ENCODE measurements at regions not wholly inside any gene's neighbourhood (a gene's known extent, or its start where the extent isn't known, plus 50 kb on each side); places are given as distances from the start of the nearest gene placed in this dataset.

GRCh38 chr7:142669074-142669654, 80.1 kb upstream of the PRSS1 start:
- peaks cover 2% of the 10 kb centered on the region for H3K27me3 Mint-ChIP-seq (ENCODE audit: low read depth)
- no peaks in the 10 kb centered on the region for H3K9me3 Mint-ChIP-seq
- peak; percentile 51 for TF ChIP-seq CTCF (IDR thresholded peaks at IDR 0.05; ENCODE audit: unreplicated experiment)
- H3K4me3 Mint-ChIP-seq: no peak overlapping the region
- no peaks in the 10 kb centered on the region for H3K36me3 Mint-ChIP-seq
- no peak overlapping the region for H3K27ac Mint-ChIP-seq
- no peaks in the 10 kb centered on the region for H3K4me1 Mint-ChIP-seq
- DNase-seq (ENCODE audit: low spot score in 2 of 2, unreplicated experiment in 2 of 2): no peak

- Mint-ChIP-seq H3K4me1 (no peaks in the 10 kb centered on the region), H3K27me3 (ENCODE audit: low read depth) (peaks cover 2% of the 10 kb centered on the region), H3K9me3 (no peaks in the 10 kb centered on the region), H3K36me3 (no peaks in the 10 kb centered on the region), H3K4me3 (no peak overlapping the region), H3K27ac (no peak overlapping the region)
- TF ChIP-seq CTCF (IDR thresholded peaks at IDR 0.05; ENCODE audit: unreplicated experiment): no peak
- no peak for DNase-seq (ENCODE audit: low spot score in 2 of 2, unreplicated experiment in 2 of 2)
These were observed 80.8 kb upstream of the PRSS1 start for GRCh38 chr7:142668495-142668894.

GRCh38 chr7:142657376-142657775, 91.9 kb upstream of the PRSS1 start:
- H3K9me3 Mint-ChIP-seq: peaks cover 12% of the 10 kb centered on the region
- H3K27ac Mint-ChIP-seq: no peak overlapping the region
- DNase-seq (ENCODE audit: low spot score in 2 of 2, unreplicated experiment in 2 of 2): no peak
- H3K4me1 Mint-ChIP-seq: peaks cover 8% of the 10 kb centered on the region
- H3K4me3 Mint-ChIP-seq: no peak overlapping the region
- TF ChIP-seq CTCF (IDR thresholded peaks at IDR 0.05; ENCODE audit: unreplicated experiment): no peak
- H3K27me3 Mint-ChIP-seq (ENCODE audit: low read depth): peaks cover 8% of the 10 kb centered on the region
- H3K36me3 Mint-ChIP-seq: no peaks in the 10 kb centered on the region

- H3K4me3 Mint-ChIP-seq: no peak overlapping the region
- TF ChIP-seq CTCF (IDR thresholded peaks at IDR 0.05; ENCODE audit: unreplicated experiment): no peak
- H3K27ac Mint-ChIP-seq: no peak overlapping the region
- no peaks in the 10 kb centered on the region for H3K36me3 Mint-ChIP-seq
- peaks cover 8% of the 10 kb centered on the region for H3K4me1 Mint-ChIP-seq
- peaks cover 14% of the 10 kb centered on the region for H3K9me3 Mint-ChIP-seq
- DNase-seq (ENCODE audit: low spot score in 2 of 2, unreplicated experiment in 2 of 2): no peak
- H3K27me3 Mint-ChIP-seq (ENCODE audit: low read depth): peaks cover 13% of the 10 kb centered on the region
These were observed 94.9 kb upstream of the PRSS1 start for GRCh38 chr7:142654398-142654797.

GRCh38 chr7:142647749-142648148, 101.5 kb upstream of the PRSS1 start:
- H3K36me3 Mint-ChIP-seq: no peaks in the 10 kb centered on the region

More at GRCh38 chr7:142647749-142648148, 101.5 kb upstream of the PRSS1 start:
- no peaks in the 10 kb centered on the region for H3K4me1 Mint-ChIP-seq
- no peak overlapping the region for H3K27ac Mint-ChIP-seq
- TF ChIP-seq CTCF (IDR thresholded peaks at IDR 0.05; ENCODE audit: unreplicated experiment): no peak
- peaks cover 30% of the 10 kb centered on the region for H3K27me3 Mint-ChIP-seq (ENCODE audit: low read depth)
- no peak for DNase-seq (ENCODE audit: low spot score in 2 of 2, unreplicated experiment in 2 of 2)
- H3K9me3 Mint-ChIP-seq: peaks cover 14% of the 10 kb centered on the region
- no peak overlapping the region for H3K4me3 Mint-ChIP-seq

Data from mesothelial cell of epicardium (in vitro differentiated cells).